ENCODE measurements at regions not wholly inside any gene's neighbourhood (a gene's known extent, or its start where the extent isn't known, plus 50 kb on each side); places are given as distances from the start of the nearest gene placed in this dataset.
A peak's percentile ranks its signal among the peaks of the same experiment; 100 is the strongest.
"Not testable (repeated sequence)": the region's sequence is repeated elsewhere in the genome, so short reads cannot be mapped to it uniquely, and the experiment has no call there.

DNA sequence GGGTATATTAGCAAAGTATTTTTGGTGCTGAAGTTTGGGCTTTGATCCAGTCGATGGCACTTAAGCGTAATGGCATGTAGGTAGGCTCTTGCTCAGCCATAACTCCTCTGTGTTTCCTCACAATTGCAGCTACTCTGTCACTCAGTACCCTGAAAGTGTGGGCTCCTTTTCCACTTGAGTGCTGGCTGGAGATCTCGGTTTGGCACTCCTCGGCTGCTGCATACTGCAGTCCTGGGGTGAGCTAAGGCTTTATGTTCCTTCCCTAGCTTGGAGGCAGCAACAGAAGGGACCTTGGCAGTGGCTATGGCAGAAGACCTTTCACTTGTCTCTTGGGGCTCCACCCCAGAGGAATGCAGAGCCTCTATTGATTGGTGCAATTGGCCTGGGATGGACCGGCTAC, 106.7 kb upstream of the GRXCR1 start:
- no peaks in the 10 kb centered on the region for H3K9me3 ChIP-seq (ENCODE audit: insufficient read depth, low read depth, low read length)
- no peak overlapping the region for H3K27ac ChIP-seq (ENCODE audit: low read length)
- no peaks in the 10 kb centered on the region for H3K27me3 ChIP-seq (ENCODE audit: insufficient read depth, low read length)
- H3K4me1 ChIP-seq (ENCODE audit: insufficient read depth, low read length), result no peaks in the 10 kb centered on the region; the same call in 1 of the 2 replicates
- no peak overlapping the region for H3K4me3 ChIP-seq (ENCODE audit: low read length)
- H3K36me3 ChIP-seq (ENCODE audit: insufficient read depth, low read depth, low read length), result no peaks in the 10 kb centered on the region
- no peak overlapping the region for H3K9ac ChIP-seq (ENCODE audit: low read depth, low read length)

GRCh38 chr4:42781315-42781714, 111.2 kb upstream of the GRXCR1 start:
- Histone ChIP-seq H3K27ac (ENCODE audit: low read length) (no peak overlapping the region), H3K9ac (ENCODE audit: low read depth, low read length) (no peak overlapping the region), H3K27me3 (ENCODE audit: insufficient read depth, low read length) (no peaks in the 10 kb centered on the region), H3K36me3 (ENCODE audit: insufficient read depth, low read depth, low read length) (no peaks in the 10 kb centered on the region), H3K4me1 (ENCODE audit: insufficient read depth, low read length) (no peaks in the 10 kb centered on the region; the same call in 1 of the 2 replicates), H3K9me3 (ENCODE audit: insufficient read depth, low read depth, low read length) (no peaks in the 10 kb centered on the region), H3K4me3 (ENCODE audit: low read length) (no peak overlapping the region)

DNA sequence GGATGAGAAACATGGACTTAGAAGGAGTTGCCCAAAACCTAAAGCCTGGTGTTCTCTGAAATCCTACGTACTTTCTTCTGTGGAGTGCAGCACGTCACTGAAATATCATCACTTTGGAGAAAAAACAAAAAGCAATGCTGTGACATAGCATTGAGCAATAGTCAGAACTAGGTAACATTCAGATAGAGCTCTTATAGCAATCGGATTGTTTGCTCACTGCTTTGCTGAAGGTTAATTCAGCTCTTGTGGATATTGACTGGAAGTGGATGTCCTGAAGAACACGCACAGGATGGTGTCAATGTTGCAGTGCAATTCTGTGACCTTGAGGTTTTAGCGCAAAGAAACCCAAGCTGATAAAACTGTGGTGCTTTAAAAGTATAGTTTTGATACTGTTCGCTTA, 114.2 kb upstream of the GRXCR1 start:
- H3K9ac ChIP-seq (ENCODE audit: low read depth, low read length), result no peak overlapping the region
- no peaks in the 10 kb centered on the region for H3K4me1 ChIP-seq (ENCODE audit: insufficient read depth, low read length)
- H3K27ac ChIP-seq (ENCODE audit: low read length), result no peak overlapping the region
- H3K36me3 ChIP-seq (ENCODE audit: insufficient read depth, low read depth, low read length), result no peaks in the 10 kb centered on the region
- H3K4me3 ChIP-seq (ENCODE audit: low read length), result no peak overlapping the region
- no peaks in the 10 kb centered on the region for H3K9me3 ChIP-seq (ENCODE audit: insufficient read depth, low read depth, low read length)
- no peaks in the 10 kb centered on the region for H3K27me3 ChIP-seq (ENCODE audit: insufficient read depth, low read length)

DNA sequence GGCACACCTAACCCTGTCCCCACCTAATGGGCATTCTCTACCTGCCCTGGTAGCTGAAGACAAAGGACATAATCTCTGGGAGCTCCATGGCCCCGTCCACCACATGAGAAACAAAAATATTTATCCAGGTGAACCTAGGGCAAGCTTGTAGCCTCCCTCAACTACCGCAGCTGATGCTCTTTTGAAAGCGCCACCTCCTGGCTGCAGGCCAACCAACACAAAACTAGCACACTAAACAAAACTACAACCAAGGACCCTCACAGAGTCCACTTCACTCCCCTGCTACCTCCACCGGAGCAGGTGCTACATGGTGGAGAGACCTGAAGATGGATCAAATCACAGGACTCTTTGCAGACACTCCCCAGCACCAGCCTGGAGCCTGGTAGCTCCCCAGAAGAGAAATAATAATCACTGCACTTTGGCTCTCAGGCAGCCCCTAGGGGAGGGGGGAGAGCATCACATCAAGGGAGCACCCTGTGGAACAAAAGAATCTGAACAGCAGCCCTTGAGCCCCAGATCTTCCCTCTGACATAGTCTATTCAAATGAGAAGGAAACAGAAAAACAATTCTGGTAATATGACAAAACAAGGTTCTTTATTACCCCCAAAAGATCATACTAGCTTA, 111.3 kb upstream of the ATP8A1 start:
- Histone ChIP-seq H3K4me1 (ENCODE audit: insufficient read depth, low read length) (no peaks in the 10 kb centered on the region), H3K27ac (ENCODE audit: low read length) (no peak overlapping the region), H3K27me3 (ENCODE audit: insufficient read depth, low read length) (no peaks in the 10 kb centered on the region), H3K9ac (ENCODE audit: low read depth, low read length) (no peak overlapping the region), H3K9me3 (ENCODE audit: insufficient read depth, low read depth, low read length) (no peaks in the 10 kb centered on the region), H3K4me3 (ENCODE audit: low read length) (no peak overlapping the region), H3K36me3 (ENCODE audit: insufficient read depth, low read depth, low read length) (no peaks in the 10 kb centered on the region)

DNA sequence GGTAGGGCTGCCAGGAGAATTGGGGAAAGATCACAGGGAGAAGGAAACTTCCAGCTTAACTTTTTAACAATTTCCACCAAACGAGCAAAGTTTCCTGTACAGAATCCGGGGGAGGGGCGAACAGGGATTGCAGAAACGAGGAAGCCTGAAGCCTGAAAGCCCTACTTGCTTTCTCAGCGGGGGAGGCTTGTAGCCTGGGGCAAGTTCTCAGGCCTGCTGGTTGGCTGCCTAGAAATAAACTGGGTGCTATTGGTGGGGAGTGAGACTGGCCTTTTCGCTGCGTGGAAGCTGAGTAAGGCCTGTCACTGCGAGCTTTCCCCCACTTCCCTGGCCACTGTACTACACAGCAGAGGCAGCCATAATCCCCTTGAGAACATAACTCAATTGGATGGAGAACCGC, 110.8 kb upstream of the ATP8A1 start:
- H3K9ac ChIP-seq (ENCODE audit: low read depth, low read length), result no peak overlapping the region
- no peaks in the 10 kb centered on the region for H3K27me3 ChIP-seq (ENCODE audit: insufficient read depth, low read length)
- H3K4me1 ChIP-seq (ENCODE audit: insufficient read depth, low read length), result no peaks in the 10 kb centered on the region; the same call in 1 of the 2 replicates
- H3K27ac ChIP-seq (ENCODE audit: low read length), result no peak overlapping the region
- H3K4me3 ChIP-seq (ENCODE audit: low read length), result no peak overlapping the region
- no peaks in the 10 kb centered on the region for H3K9me3 ChIP-seq (ENCODE audit: insufficient read depth, low read depth, low read length)
- no peaks in the 10 kb centered on the region for H3K36me3 ChIP-seq (ENCODE audit: insufficient read depth, low read depth, low read length)

GRCh38 chr4:42761804-42762203, 104.9 kb upstream of the ATP8A1 start:
- Histone ChIP-seq H3K27ac (ENCODE audit: low read length) (peak overlapping the region; percentile 8), H3K27me3 (ENCODE audit: insufficient read depth, low read length) (no peaks in the 10 kb centered on the region), H3K4me3 (ENCODE audit: low read length) (no peak overlapping the region; the same call in 1 of the 2 replicates), H3K9me3 (ENCODE audit: insufficient read depth, low read depth, low read length) (no peaks in the 10 kb centered on the region), H3K9ac (ENCODE audit: low read depth, low read length) (no peak overlapping the region), H3K36me3 (ENCODE audit: insufficient read depth, low read depth, low read length) (no peaks in the 10 kb centered on the region), H3K4me1 (ENCODE audit: insufficient read depth, low read length) (peaks cover 14% of the 10 kb centered on the region; the same call in 1 of the 2 replicates)

GRCh38 chr4:42754965-42755364, 98.1 kb upstream of the ATP8A1 start:
- H3K4me1 ChIP-seq (ENCODE audit: insufficient read depth, low read length); H3K9ac ChIP-seq (ENCODE audit: low read depth, low read length); H3K27ac ChIP-seq (ENCODE audit: low read length); H3K4me3 ChIP-seq (ENCODE audit: low read length); H3K36me3 ChIP-seq (ENCODE audit: insufficient read depth, low read depth, low read length); H3K27me3 ChIP-seq (ENCODE audit: insufficient read depth, low read length); H3K9me3 ChIP-seq (ENCODE audit: insufficient read depth, low read depth, low read length): not testable (repeated sequence)

DNA sequence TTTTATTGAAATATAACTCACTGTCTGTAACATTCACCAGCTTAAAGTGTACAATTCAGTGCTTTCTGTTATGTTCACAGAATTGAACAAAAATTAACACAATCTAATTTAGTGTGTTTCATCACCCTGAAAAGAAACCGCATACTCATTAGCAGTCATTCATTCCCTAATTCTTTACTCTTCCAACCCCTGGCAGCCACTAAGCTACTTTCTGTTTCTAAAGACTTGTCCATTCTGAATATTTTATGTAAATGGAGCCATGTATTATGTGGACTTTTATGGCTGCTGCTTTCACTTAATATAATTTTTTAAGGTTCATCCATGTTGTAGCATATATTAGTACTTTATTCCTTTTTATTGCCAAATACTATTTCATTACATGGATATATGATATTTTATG, 94.7 kb upstream of the ATP8A1 start:
- H3K4me1 ChIP-seq (ENCODE audit: insufficient read depth, low read length), result no peaks in the 10 kb centered on the region
- H3K9me3 ChIP-seq (ENCODE audit: insufficient read depth, low read depth, low read length), result no peaks in the 10 kb centered on the region
- H3K4me3 ChIP-seq (ENCODE audit: low read length), result no peak overlapping the region
- H3K27ac ChIP-seq (ENCODE audit: low read length), result no peak overlapping the region
- H3K27me3 ChIP-seq (ENCODE audit: insufficient read depth, low read length), result no peaks in the 10 kb centered on the region
- no peak overlapping the region for H3K9ac ChIP-seq (ENCODE audit: low read depth, low read length)
- no peaks in the 10 kb centered on the region for H3K36me3 ChIP-seq (ENCODE audit: insufficient read depth, low read depth, low read length)

DNA sequence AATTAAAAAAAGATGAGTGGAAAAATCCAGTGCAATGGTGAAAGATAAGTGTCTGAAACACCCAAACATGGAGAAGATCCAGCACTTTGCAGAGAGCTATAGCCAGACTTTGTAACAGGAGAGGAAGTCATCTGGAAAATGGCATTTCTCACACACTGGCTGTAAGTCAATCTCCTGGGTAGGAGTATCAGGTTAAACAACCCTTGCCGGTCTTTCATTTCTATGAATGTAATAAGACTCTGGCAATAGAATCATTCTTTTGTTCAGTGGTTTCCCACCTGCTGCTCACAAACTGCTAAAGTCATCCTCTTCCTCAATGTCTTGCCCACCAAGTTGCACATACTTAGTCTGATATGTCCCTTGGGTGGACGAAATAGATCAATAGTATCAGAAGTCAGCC, 94.0 kb upstream of the ATP8A1 start:
- H3K27me3 ChIP-seq (ENCODE audit: insufficient read depth, low read length), result no peaks in the 10 kb centered on the region
- H3K4me1 ChIP-seq (ENCODE audit: insufficient read depth, low read length), result no peaks in the 10 kb centered on the region
- no peak overlapping the region for H3K4me3 ChIP-seq (ENCODE audit: low read length)
- no peaks in the 10 kb centered on the region for H3K9me3 ChIP-seq (ENCODE audit: insufficient read depth, low read depth, low read length)
- no peaks in the 10 kb centered on the region for H3K36me3 ChIP-seq (ENCODE audit: insufficient read depth, low read depth, low read length)
- H3K9ac ChIP-seq (ENCODE audit: low read depth, low read length), result no peak overlapping the region
- H3K27ac ChIP-seq (ENCODE audit: low read length), result no peak overlapping the region

- no peak overlapping the region for H3K9ac ChIP-seq (ENCODE audit: low read depth, low read length)
- H3K27me3 ChIP-seq (ENCODE audit: insufficient read depth, low read length), result no peaks in the 10 kb centered on the region
- no peaks in the 10 kb centered on the region for H3K36me3 ChIP-seq (ENCODE audit: insufficient read depth, low read depth, low read length)
These were observed 93.2 kb upstream of the ATP8A1 start for GRCh38 chr4:42750091-42750490.

GRCh38 chr4:42747971-42748370, 91.1 kb upstream of the ATP8A1 start:
- Histone ChIP-seq H3K4me1 (ENCODE audit: insufficient read depth, low read length) (no peaks in the 10 kb centered on the region), H3K9ac (ENCODE audit: low read depth, low read length) (no peak overlapping the region), H3K4me3 (ENCODE audit: low read length) (no peak overlapping the region), H3K27ac (ENCODE audit: low read length) (no peak overlapping the region), H3K27me3 (ENCODE audit: insufficient read depth, low read length) (no peaks in the 10 kb centered on the region), H3K9me3 (ENCODE audit: insufficient read depth, low read depth, low read length) (peaks cover 5% of the 10 kb centered on the region; the same call in 1 of the 2 replicates), H3K36me3 (ENCODE audit: insufficient read depth, low read depth, low read length) (no peaks in the 10 kb centered on the region)

More at GRCh38 chr4:42750091-42750490, 93.2 kb upstream of the ATP8A1 start:
- Histone ChIP-seq H3K4me3 (ENCODE audit: low read length) (no peak overlapping the region), H3K9me3 (ENCODE audit: insufficient read depth, low read depth, low read length) (peaks cover 5% of the 10 kb centered on the region; the same call in 1 of the 2 replicates), H3K27ac (ENCODE audit: low read length) (no peak overlapping the region), H3K4me1 (ENCODE audit: insufficient read depth, low read length) (no peaks in the 10 kb centered on the region)

- H3K27ac ChIP-seq (ENCODE audit: low read length), result no peak overlapping the region
- no peaks in the 10 kb centered on the region for H3K9me3 ChIP-seq (ENCODE audit: insufficient read depth, low read depth, low read length)
- no peaks in the 10 kb centered on the region for H3K36me3 ChIP-seq (ENCODE audit: insufficient read depth, low read depth, low read length)
- no peak overlapping the region for H3K4me3 ChIP-seq (ENCODE audit: low read length)
- H3K27me3 ChIP-seq (ENCODE audit: insufficient read depth, low read length), result no peaks in the 10 kb centered on the region
- H3K4me1 ChIP-seq (ENCODE audit: insufficient read depth, low read length), result no peaks in the 10 kb centered on the region
- H3K9ac ChIP-seq (ENCODE audit: low read depth, low read length), result no peak overlapping the region
These were observed 79.8 kb upstream of the ATP8A1 start for GRCh38 chr4:42736527-42737195.

All from iPS-20b (cell line).